Right lobe of liver (tissue), 6 donors: ENCODE measurements at regions not wholly inside any gene's neighbourhood (a gene's known extent, or its start where the extent isn't known, plus 50 kb on each side); places are given as distances from the start of the nearest gene placed in this dataset.
"Not testable (repeated sequence)": the region's sequence is repeated elsewhere in the genome, so short reads cannot be mapped to it uniquely, and the experiment has no call there.

Source experiments
- ATAC-seq, 4 donors: fragments of 200-7000 bp; cut with Tn5 transposase; one replicate each; pipeline ENCODE4 v1.9.1; 2020; ENCODE audit warnings: mild to moderate bottlenecking in 4 of 4, moderate library complexity in 4 of 4
- DNase-seq, 3 donors: peaks; one replicate each; pipeline ENCODE4 v3.0.0-alpha.2; 2020
- H3K27ac ChIP-seq, 3 donors: fragments of 200-600 bp; one replicate each; pipeline ENCODE4 v1.8.0; 2022
- H3K27me3 ChIP-seq, 2 donors: fragments of 200-600 bp; one replicate each; pipeline ENCODE4 v1.8.0; 2022
- H3K36me3 ChIP-seq, 4 donors: fragments of 200-600 bp; sonication (generic) in 1 of 4; one replicate each; pipeline versions ENCODE4 v1.5.1 to v1.8.0; 2017 to 2022; ENCODE audit warnings: control low read depth in 1 of 4
- H3K4me1 ChIP-seq, 4 donors: fragments of 200-600 bp; sonication (generic) in 1 of 4; one replicate each; pipeline versions ENCODE4 v1.5.1 to v1.8.0; 2017 to 2022; ENCODE audit warnings: control low read depth in 1 of 4
- H3K4me3 ChIP-seq, 3 donors: fragments of 200-600 bp; one replicate each; pipeline ENCODE4 v1.8.0; 2022
- H3K9me3 ChIP-seq, 4 donors: fragments of 200-600 bp; sonication (generic) in 1 of 4; one replicate each; pipeline versions ENCODE4 v1.5.1 to v1.8.0; 2017 to 2022; ENCODE audit warnings: control low read depth in 1 of 4
- CTCF ChIP-seq, 4 donors: fragments of 200-600 bp in 3 of 4; fragments of 450-650 bp in 1 of 4; IDR thresholded peaks; one replicate each; pipeline versions ENCODE4 v1.5.1 to v1.8.0; 2016 to 2022; ENCODE audit warnings: antibody characterized with exemption in 4 of 4, mild to moderate bottlenecking in 2 of 4
- POLR2A ChIP-seq: fragments of 450-650 bp; IDR thresholded peaks from one replicate; pipeline ENCODE4 v1.6.1; 2017; ENCODE audit warnings: antibody characterized with exemption, mild to moderate bottlenecking
- WGBS: methylation state at CpG from one replicate; pipeline ENCODE4 v1.1.6; 2018; ENCODE audit warnings: low coverage, low lambda C conversion rate; ENCODE audit not compliant: insufficient coverage; ENCODE audit errors: missing lambda C conversion rate; 5-methylcytosine and 5-hydroxymethylcytosine counted together
- intact Hi-C, 2 donors: fragments of 100-400 bp; cut with DNase I; formaldehyde crosslinking; loops; one replicate each; pipeline versions ENCODE4 v1.11.2 to v1.14.1; 2022
- donor health status: DM: no; HTN: yes; CAD: no.
- donor health status: DM: no; HTN: no; CAD: no.
- donor health status: DM: no; HTN: no; CAD: no.
- donor health status: DM: no; HTN: yes; CAD: no.
- donor health status: DM: no; HTN: yes; CAD: no.

- no peaks in the 10 kb centered on the region for H3K27me3 ChIP-seq
- TF ChIP-seq CTCF (IDR thresholded peaks at IDR 0.05) (no peak), POLR2A (no peak)
- H3K4me1 ChIP-seq = no peaks in the 10 kb centered on the region
- H3K4me3 ChIP-seq = no peak overlapping the region
- H3K36me3 ChIP-seq = no peaks in the 10 kb centered on the region
- no peak for ATAC-seq
- H3K27ac ChIP-seq = no peak overlapping the region
- no peaks in the 10 kb centered on the region for H3K9me3 ChIP-seq
- intact Hi-C loops = no loop called here
- WGBS = 58% methylated on average over 9 of the region's 9 CpGs
- no peak for DNase-seq
Observed at GRCh38 chr1:14421977-14422609, 176.4 kb upstream of the KAZN start.

GRCh38 chr1:14424325-14425002 is 174.0 kb upstream of the KAZN start:
- Histone ChIP-seq H3K9me3 (no peaks in the 10 kb centered on the region), H3K4me1 (no peaks in the 10 kb centered on the region), H3K4me3 (no peak overlapping the region), H3K36me3 (no peaks in the 10 kb centered on the region), H3K27me3 (no peaks in the 10 kb centered on the region), H3K27ac (no peak overlapping the region)
- WGBS = 68% methylated on average over 4 of the region's 9 CpGs
- DNase-seq (no peak), ATAC-seq (no peak)
- intact Hi-C loops = no loop called here
- no peak for TF ChIP-seq CTCF (IDR thresholded peaks at IDR 0.05)
- no peak for TF ChIP-seq POLR2A

GRCh38 chr1:14426854-14427253 is 171.6 kb upstream of the KAZN start:
- intact Hi-C loops = no loop called here
- Histone ChIP-seq H3K9me3 (no peaks in the 10 kb centered on the region), H3K4me1 (no peaks in the 10 kb centered on the region), H3K27ac (no peak overlapping the region), H3K4me3 (no peak overlapping the region), H3K36me3 (no peaks in the 10 kb centered on the region), H3K27me3 (no peaks in the 10 kb centered on the region)
- no peak for ATAC-seq
- WGBS = 100% methylated on average over 1 of the region's 2 CpGs
- TF ChIP-seq POLR2A = no peak
- TF ChIP-seq CTCF (IDR thresholded peaks at IDR 0.05) = no peak
- DNase-seq = no peak

- H3K4me3 ChIP-seq = no peak overlapping the region
- no peaks in the 10 kb centered on the region for H3K27me3 ChIP-seq
- no peaks in the 10 kb centered on the region for H3K4me1 ChIP-seq
- H3K36me3 ChIP-seq = no peaks in the 10 kb centered on the region
- no peaks in the 10 kb centered on the region for H3K9me3 ChIP-seq
- DNase-seq (no peak), ATAC-seq (no peak)
- no peak overlapping the region for H3K27ac ChIP-seq
- TF ChIP-seq CTCF (IDR thresholded peaks at IDR 0.05) = no peak
- TF ChIP-seq POLR2A = no peak
- 76% methylated on average over 9 of the region's 9 CpGs for WGBS
- intact Hi-C loops = no loop called here
Observed at GRCh38 chr1:14429577-14429976, 168.9 kb upstream of the KAZN start.

GRCh38 chr1:14432728-14433127 is 165.8 kb upstream of the KAZN start:
- not testable (repeated sequence) for H3K4me3 ChIP-seq

More at GRCh38 chr1:14432728-14433127, 165.8 kb upstream of the KAZN start:
- DNase-seq, H3K36me3 ChIP-seq, H3K9me3 ChIP-seq, H3K27ac ChIP-seq, intact Hi-C loops, ATAC-seq, H3K4me1 ChIP-seq, H3K27me3 ChIP-seq: not testable (repeated sequence)
- WGBS = 87% methylated on average over 3 of the region's 3 CpGs
